Ishikawa (cell line): ENCODE measurements at regions not wholly inside any gene's neighbourhood (a gene's known extent, or its start where the extent isn't known, plus 50 kb on each side); places are given as distances from the start of the nearest gene placed in this dataset.

Experiments
- CEBPB ChIP-seq: IDR thresholded peaks from 2 replicates; pipeline ENCODE4 v1.6.1; 2012
- CREB1 ChIP-seq: IDR thresholded peaks from 2 replicates; pipeline ENCODE4 v1.6.1; 2012; ENCODE audit warnings: low read depth
- EGR1 ChIP-seq: IDR thresholded peaks from 2 replicates; pipeline ENCODE4 v1.6.1; 2012
- EP300 ChIP-seq: IDR thresholded peaks from 2 replicates; pipeline ENCODE4 v1.6.1; 2012; ENCODE audit warnings: borderline replicate concordance
- FOXM1 ChIP-seq: IDR thresholded peaks from 2 replicates; pipeline ENCODE4 v1.6.1; 2012; ENCODE audit warnings: low read depth, borderline replicate concordance
- NFIC ChIP-seq: IDR thresholded peaks from 2 replicates; pipeline ENCODE4 v1.6.1; 2012
- RAD21 ChIP-seq: IDR thresholded peaks from 2 replicates; pipeline ENCODE4 v1.6.1; 2012; ENCODE audit warnings: low read depth
- TAF1 ChIP-seq: IDR thresholded peaks from 2 replicates; pipeline ENCODE4 v1.6.1; 2012; ENCODE audit warnings: low read depth, mild to moderate bottlenecking
- TCF12 ChIP-seq: IDR thresholded peaks from 2 replicates; pipeline ENCODE4 v1.6.1; 2012; ENCODE audit warnings: low read depth
- TEAD4 ChIP-seq: IDR thresholded peaks from 2 replicates; pipeline ENCODE4 v1.6.1; 2012
- YY1 ChIP-seq: IDR thresholded peaks from 2 replicates; pipeline ENCODE4 v1.6.1; 2012; ENCODE audit warnings: low read depth
- ZBTB7A ChIP-seq: IDR thresholded peaks from 2 replicates; pipeline ENCODE4 v1.6.1; 2012; ENCODE audit warnings: low read depth
- TF ChIP-seq, protein P1 (sequence below): IDR thresholded peaks from 2 replicates; pipeline ENCODE4 v1.6.1; 2012
- TF ChIP-seq, protein P2 (sequence below): IDR thresholded peaks from 2 replicates; pipeline ENCODE4 v1.6.1; 2012
- TF ChIP-seq, protein P3 (sequence below): IDR thresholded peaks from 2 replicates; pipeline ENCODE4 v1.6.1; 2012; ENCODE audit warnings: low read depth, mild to moderate bottlenecking

DNA sequence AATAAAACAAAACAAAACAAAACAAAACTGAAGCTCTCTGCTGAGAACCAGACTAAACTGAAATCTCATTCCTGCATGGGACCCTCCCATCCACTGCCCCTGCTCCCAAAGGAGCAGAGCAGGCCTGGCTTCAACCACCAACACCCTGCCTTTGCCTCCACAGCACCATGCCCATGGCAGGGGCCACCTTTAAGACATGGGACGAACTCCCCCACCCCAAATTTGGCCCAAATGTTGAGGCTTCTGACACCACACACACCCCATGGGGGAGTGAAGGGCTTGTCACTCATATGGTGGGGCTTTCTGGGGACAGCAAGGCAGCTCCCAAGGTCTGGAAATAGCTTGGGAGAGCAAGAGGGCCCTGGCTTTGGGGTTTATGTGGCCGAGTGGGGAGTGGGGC, 177.2 kb downstream of the KIF26A start:
- TF ChIP-seq NFIC (no peak), TCF12 (no peak), YY1 (no peak), EGR1 (no peak), ZBTB7A (no peak), CREB1 (no peak), TAF1 (no peak), EP300 (no peak), CEBPB (no peak)
- TF ChIP-seq, protein P1, sequence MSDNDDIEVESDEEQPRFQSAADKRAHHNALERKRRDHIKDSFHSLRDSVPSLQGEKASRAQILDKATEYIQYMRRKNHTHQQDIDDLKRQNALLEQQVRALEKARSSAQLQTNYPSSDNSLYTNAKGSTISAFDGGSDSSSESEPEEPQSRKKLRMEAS: no peak
- TF ChIP-seq, protein P2, sequence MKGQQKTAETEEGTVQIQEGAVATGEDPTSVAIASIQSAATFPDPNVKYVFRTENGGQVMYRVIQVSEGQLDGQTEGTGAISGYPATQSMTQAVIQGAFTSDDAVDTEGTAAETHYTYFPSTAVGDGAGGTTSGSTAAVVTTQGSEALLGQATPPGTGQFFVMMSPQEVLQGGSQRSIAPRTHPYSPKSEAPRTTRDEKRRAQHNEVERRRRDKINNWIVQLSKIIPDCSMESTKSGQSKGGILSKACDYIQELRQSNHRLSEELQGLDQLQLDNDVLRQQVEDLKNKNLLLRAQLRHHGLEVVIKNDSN: no peak
- TF ChIP-seq, protein P3, sequence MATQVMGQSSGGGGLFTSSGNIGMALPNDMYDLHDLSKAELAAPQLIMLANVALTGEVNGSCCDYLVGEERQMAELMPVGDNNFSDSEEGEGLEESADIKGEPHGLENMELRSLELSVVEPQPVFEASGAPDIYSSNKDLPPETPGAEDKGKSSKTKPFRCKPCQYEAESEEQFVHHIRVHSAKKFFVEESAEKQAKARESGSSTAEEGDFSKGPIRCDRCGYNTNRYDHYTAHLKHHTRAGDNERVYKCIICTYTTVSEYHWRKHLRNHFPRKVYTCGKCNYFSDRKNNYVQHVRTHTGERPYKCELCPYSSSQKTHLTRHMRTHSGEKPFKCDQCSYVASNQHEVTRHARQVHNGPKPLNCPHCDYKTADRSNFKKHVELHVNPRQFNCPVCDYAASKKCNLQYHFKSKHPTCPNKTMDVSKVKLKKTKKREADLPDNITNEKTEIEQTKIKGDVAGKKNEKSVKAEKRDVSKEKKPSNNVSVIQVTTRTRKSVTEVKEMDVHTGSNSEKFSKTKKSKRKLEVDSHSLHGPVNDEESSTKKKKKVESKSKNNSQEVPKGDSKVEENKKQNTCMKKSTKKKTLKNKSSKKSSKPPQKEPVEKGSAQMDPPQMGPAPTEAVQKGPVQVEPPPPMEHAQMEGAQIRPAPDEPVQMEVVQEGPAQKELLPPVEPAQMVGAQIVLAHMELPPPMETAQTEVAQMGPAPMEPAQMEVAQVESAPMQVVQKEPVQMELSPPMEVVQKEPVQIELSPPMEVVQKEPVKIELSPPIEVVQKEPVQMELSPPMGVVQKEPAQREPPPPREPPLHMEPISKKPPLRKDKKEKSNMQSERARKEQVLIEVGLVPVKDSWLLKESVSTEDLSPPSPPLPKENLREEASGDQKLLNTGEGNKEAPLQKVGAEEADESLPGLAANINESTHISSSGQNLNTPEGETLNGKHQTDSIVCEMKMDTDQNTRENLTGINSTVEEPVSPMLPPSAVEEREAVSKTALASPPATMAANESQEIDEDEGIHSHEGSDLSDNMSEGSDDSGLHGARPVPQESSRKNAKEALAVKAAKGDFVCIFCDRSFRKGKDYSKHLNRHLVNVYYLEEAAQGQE: no peak

DNA sequence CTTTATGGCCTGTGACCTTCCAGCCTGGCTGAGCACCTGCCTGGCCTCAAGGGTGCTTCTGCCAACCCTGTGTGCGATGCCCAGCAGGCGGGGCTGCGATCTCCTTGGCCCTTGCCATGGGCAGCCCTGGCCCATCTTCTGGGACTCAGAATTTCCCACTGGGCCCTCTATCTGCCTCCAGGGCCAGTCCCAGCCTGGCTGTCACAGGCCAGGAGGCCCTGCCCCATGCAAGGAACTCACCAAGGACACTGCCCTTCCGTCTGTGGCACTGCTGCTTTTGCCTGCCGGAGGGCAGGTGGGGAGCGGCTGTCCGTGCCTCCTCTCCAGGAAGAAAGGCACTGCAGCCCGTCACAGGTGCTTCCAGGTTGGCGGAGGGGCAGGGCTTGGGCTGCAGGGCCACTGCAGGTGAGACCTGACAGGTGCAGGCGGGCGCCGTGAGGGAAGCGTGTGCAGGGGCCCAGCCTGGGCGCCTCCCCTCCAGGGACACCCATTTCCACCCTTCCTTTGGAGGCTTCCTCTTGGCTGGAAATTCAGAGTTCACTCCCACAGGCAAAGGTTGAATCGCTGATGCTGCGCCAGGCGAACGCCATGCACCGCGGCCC, 177.8 kb downstream of the KIF26A start:
- TF ChIP-seq NFIC (no peak), TAF1 (no peak)

DNA sequence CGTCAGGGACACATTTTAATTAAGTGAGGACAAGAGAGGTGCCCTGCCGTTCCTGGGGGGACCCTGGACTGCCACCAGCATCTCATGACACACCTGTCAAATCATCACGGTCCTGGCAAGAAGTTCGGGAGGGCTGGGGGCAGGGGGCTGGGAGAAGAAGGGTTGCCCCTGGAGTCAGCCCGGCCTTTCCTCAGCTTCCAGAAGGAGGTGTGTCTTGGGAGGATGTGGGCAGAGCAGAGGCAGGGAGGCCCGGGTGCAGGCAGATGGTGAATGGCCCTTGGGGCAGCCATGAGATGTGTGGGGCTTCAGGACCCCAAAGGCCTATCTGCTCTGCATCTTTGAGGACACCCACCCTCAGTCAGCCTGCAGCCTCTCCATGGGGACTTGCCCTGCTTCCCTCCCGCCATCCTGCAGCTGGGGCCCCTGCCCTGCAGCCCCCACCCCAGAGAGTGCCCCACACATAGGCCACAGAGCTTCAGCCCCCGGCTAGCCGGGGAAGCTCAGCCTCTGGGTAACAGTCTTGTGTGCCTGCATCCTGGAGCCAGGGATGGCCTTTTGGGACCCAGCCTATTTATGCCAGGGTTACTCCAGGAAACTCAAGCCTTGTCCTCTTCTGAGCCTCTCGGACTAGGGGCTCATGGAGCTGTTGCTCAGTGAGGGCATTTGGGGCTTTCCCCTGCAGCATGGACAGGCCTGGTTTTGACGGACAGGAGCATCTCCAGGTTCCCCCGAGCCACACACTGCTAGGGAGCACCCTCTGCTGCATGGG, 178.5 kb downstream of the KIF26A start:
- TF ChIP-seq NFIC: no peak
- no peak for TF ChIP-seq EGR1
- no peak for TF ChIP-seq EP300
- TF ChIP-seq TAF1: no peak
- TF ChIP-seq YY1: no peak
- TF ChIP-seq RAD21: no peak
- no peak for TF ChIP-seq CEBPB
- TF ChIP-seq, protein P3: no peak
- no peak for TF ChIP-seq ZBTB7A
- TF ChIP-seq, protein P2: no peak
- TF ChIP-seq, protein P1: no peak
- no peak for TF ChIP-seq TCF12
- no peak for TF ChIP-seq CREB1
- TF ChIP-seq FOXM1: no peak
- no peak for TF ChIP-seq TEAD4

DNA sequence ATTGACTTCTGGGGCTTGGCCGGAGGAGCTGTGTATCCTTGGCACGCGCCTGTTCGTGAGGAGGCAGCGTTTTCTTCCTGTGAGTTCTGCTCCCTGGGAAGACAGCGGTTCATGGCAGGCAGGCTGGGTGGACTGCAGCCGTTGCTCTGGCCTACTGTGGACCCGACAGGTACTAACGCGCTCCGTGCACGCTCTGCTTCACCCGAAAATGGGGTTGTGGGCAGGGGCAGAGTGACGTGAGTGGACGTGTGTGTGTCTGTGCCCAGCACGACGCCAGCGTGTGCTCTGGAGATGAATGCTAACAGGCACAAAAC, 179.1 kb downstream of the KIF26A start:
- TF ChIP-seq NFIC (no peak), ZBTB7A (no peak), TCF12 (no peak), RAD21 (no peak), EGR1 (no peak), TEAD4 (no peak), YY1 (no peak)
- TF ChIP-seq, protein P3: no peak
- TF ChIP-seq, protein P1: no peak
